Smooth muscle cell (in vitro differentiated cells): ENCODE measurements at regions not wholly inside any gene's neighbourhood (a gene's known extent, or its start where the extent isn't known, plus 50 kb on each side); places are given as distances from the start of the nearest gene placed in this dataset.

ENCODE experiments used
- DNase-seq: peaks from one replicate; lab custom pipeline; 2025; ENCODE audit not compliant: unreplicated experiment; lab: John Stamatoyannopoulos, UW
- H2AFZ ChIP-seq: fragments of 200-600 bp; sonication (generic); 2 replicates; pipeline ENCODE4 v1.6.0; 2016; ENCODE audit warnings: antibody characterized with exemption, low read depth, mild to moderate bottlenecking
- H3F3A ChIP-seq: fragments of 200-600 bp; sonication (generic); 2 replicates; pipeline ENCODE4 v1.6.0; 2017; ENCODE audit warnings: antibody characterized with exemption, low read depth
- H3K27ac ChIP-seq: fragments of 200-600 bp; sonication (generic); 2 replicates; pipeline ENCODE4 v1.5.1; 2016; ENCODE audit warnings: low read depth, mild to moderate bottlenecking
- H3K27me3 ChIP-seq: fragments of 200-600 bp; sonication (generic); 2 replicates; pipeline ENCODE4 v1.6.1; 2016; ENCODE audit warnings: low read depth, mild to moderate bottlenecking
- H3K36me3 ChIP-seq: fragments of 200-600 bp; sonication (generic); 2 replicates; pipeline ENCODE4 v1.5.1; 2016; ENCODE audit warnings: low read depth
- H3K4me1 ChIP-seq: fragments of 200-600 bp; sonication (generic); 2 replicates; pipeline ENCODE4 v1.5.1; 2016; ENCODE audit warnings: low read depth
- H3K4me2 ChIP-seq: fragments of 200-600 bp; sonication (generic); 2 replicates; pipeline ENCODE4 v1.6.0; 2016; ENCODE audit warnings: mild to moderate bottlenecking
- H3K4me3 ChIP-seq: fragments of 200-600 bp; sonication (generic); 2 replicates; pipeline ENCODE4 v1.5.1; 2016; ENCODE audit warnings: mild to moderate bottlenecking
- H3K79me2 ChIP-seq: fragments of 200-600 bp; sonication (generic); 2 replicates; pipeline ENCODE4 v1.6.0; 2016; ENCODE audit warnings: low read depth, mild to moderate bottlenecking
- H3K9ac ChIP-seq: fragments of 200-600 bp; sonication (generic); 2 replicates; pipeline ENCODE4 v1.6.0; 2016; ENCODE audit warnings: low read depth
- H3K9me3 ChIP-seq: fragments of 200-600 bp; sonication (generic); replicated peaks from 2 replicates; pipeline ENCODE4 v1.5.1; 2016; ENCODE audit warnings: low read depth
- H4K20me1 ChIP-seq: fragments of 200-600 bp; sonication (generic); 2 replicates; pipeline ENCODE4 v1.6.0; 2016; ENCODE audit warnings: low read depth
- WGBS: methylation state at CpG from one replicate; pipeline ENCODE4 v1.1.7; 2016; ENCODE audit warnings: low lambda C conversion rate; 5-methylcytosine and 5-hydroxymethylcytosine counted together
- TF ChIP-seq, protein P1 (sequence below): fragments of 200-600 bp; sonication (generic); IDR thresholded peaks from 2 replicates; pipeline ENCODE4 v1.5.1; 2017; ENCODE audit warnings: borderline replicate concordance, mild to moderate bottlenecking, antibody characterized with exemption; ENCODE audit not compliant: insufficient read depth, poor library complexity, severe bottlenecking

DNA sequence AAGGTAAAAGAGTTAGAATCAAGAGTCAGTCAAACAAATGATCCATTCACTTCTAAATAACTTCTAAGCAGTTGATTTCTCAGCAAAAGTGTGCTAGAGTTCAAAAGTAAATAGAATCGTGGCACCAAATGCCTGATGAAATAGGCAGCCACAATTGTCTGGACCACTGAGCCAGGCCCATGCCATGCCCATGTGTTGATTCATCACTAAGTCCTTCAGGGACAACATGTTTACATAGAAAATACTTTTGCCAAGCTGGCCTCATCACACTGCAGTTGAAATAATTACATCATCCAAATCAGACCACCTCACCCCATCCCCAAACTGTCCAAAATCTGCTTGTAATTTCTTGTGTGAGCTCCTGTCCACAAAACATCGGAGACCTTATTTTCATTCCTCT lies 216.3 kb downstream of the IGSF11 start:
- Histone ChIP-seq H3K4me2 (peak overlapping the region; percentile 28), H3K4me1 (no peaks in the 10 kb centered on the region), H3K27me3 (no peaks in the 10 kb centered on the region), H3K36me3 (no peaks in the 10 kb centered on the region), H3K4me3 (no peak overlapping the region), H4K20me1 (no peaks in the 10 kb centered on the region), H2AFZ (peak overlapping the region; percentile 50), H3K27ac (peak overlapping the region; percentile 63), H3K9me3 (no peaks in the 10 kb centered on the region), H3K79me2 (no peaks in the 10 kb centered on the region), H3K9ac (peak overlapping the region; percentile 38), H3F3A (no peaks in the 10 kb centered on the region)
- TF ChIP-seq, protein P1, sequence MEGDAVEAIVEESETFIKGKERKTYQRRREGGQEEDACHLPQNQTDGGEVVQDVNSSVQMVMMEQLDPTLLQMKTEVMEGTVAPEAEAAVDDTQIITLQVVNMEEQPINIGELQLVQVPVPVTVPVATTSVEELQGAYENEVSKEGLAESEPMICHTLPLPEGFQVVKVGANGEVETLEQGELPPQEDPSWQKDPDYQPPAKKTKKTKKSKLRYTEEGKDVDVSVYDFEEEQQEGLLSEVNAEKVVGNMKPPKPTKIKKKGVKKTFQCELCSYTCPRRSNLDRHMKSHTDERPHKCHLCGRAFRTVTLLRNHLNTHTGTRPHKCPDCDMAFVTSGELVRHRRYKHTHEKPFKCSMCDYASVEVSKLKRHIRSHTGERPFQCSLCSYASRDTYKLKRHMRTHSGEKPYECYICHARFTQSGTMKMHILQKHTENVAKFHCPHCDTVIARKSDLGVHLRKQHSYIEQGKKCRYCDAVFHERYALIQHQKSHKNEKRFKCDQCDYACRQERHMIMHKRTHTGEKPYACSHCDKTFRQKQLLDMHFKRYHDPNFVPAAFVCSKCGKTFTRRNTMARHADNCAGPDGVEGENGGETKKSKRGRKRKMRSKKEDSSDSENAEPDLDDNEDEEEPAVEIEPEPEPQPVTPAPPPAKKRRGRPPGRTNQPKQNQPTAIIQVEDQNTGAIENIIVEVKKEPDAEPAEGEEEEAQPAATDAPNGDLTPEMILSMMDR, result no peak
- WGBS, result 70% methylated on average over 2 of the region's 2 CpGs
- no peak for DNase-seq

DNA sequence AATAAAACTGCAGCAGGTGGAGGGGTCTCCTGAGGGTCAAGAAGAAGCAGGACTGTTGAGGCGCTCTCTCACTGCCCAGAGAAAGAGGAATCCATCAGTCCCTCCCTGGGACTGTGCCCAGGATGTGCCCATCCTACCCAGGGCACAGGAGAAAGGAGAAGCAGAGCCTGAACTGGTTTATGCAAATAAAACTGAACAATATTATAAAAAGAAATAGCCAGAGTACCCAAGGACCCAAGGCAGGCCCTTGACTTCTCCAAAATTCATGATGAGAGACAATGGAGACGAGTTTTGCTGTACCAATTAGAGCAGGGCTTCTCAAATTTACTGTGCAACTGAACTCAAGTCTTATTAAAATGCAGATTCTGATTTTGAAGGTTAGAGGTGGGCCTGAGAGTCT lies 211.0 kb downstream of the IGSF11 start:
- TF ChIP-seq, protein P1, result no peak
- DNase-seq, result no peak
- no peaks in the 10 kb centered on the region for H4K20me1 ChIP-seq
- no peaks in the 10 kb centered on the region for H3K27me3 ChIP-seq
- no peaks in the 10 kb centered on the region for H3F3A ChIP-seq
- no peak overlapping the region for H3K9ac ChIP-seq
- no peaks in the 10 kb centered on the region for H3K36me3 ChIP-seq
- no peaks in the 10 kb centered on the region for H3K79me2 ChIP-seq
- H3K4me1 ChIP-seq, result no peaks in the 10 kb centered on the region
- H3K4me2 ChIP-seq, result no peak overlapping the region
- 85% methylated on average over 2 of the region's 2 CpGs for WGBS
- H3K27ac ChIP-seq, result no peak overlapping the region
- no peak overlapping the region for H2AFZ ChIP-seq
- H3K4me3 ChIP-seq, result no peak overlapping the region
- no peaks in the 10 kb centered on the region for H3K9me3 ChIP-seq

DNA sequence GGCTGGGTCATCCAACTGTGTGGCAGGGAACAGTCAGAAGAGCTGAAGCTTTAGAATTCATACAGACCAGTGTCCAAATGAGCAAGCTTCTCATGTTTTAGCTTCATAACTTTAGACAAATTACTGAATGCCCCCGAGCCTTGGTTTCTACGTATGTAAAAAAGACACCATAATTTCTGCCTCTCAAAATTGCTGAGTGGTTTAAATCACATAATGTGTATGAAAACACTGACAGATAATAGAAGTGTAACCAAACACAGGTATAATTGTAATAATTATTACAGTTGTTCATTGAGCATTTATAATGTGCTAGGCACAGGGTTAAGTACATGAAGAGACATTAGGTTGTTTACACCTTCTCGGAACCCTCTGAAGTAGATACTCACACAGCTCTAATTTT lies 207.2 kb downstream of the IGSF11 start:
- Histone ChIP-seq H3F3A (no peaks in the 10 kb centered on the region), H3K79me2 (no peaks in the 10 kb centered on the region), H3K9ac (no peak overlapping the region), H3K4me1 (no peaks in the 10 kb centered on the region), H3K27ac (no peak overlapping the region), H3K36me3 (no peaks in the 10 kb centered on the region), H3K27me3 (no peaks in the 10 kb centered on the region), H2AFZ (no peak overlapping the region), H4K20me1 (no peaks in the 10 kb centered on the region), H3K9me3 (no peaks in the 10 kb centered on the region), H3K4me2 (no peak overlapping the region), H3K4me3 (no peak overlapping the region)
- TF ChIP-seq, protein P1, result no peak
- WGBS, result 91% methylated on average over 3 of the region's 3 CpGs
- no peak for DNase-seq

DNA sequence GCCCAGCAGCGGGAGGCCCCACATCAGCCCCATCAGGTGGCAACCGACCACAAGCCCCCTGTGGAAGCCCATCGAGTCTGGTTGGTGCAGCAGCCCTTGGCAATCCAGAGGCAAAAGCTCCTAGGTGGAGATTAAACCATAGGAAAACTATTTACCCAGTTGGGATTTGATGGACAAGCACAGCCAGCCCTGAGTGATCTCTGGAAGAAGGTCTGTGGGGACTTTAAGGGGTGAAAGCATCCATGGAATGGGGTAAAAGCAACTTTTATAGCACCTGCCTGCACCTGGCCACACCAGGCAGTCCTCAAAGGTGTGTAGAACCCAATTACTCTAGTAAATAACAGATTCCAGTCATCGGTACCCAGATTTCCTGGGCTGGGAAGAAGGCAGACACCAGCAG lies 206.3 kb downstream of the IGSF11 start:
- Histone ChIP-seq H3K4me1 (no peaks in the 10 kb centered on the region), H4K20me1 (no peaks in the 10 kb centered on the region), H3K4me2 (no peak overlapping the region), H3K4me3 (no peak overlapping the region), H3K9me3 (no peaks in the 10 kb centered on the region), H3K27me3 (no peaks in the 10 kb centered on the region), H3F3A (no peaks in the 10 kb centered on the region), H3K27ac (no peak overlapping the region), H2AFZ (no peak overlapping the region), H3K9ac (no peak overlapping the region), H3K79me2 (no peaks in the 10 kb centered on the region), H3K36me3 (no peaks in the 10 kb centered on the region)
- TF ChIP-seq, protein P1, result no peak
- WGBS, result 97% methylated on average over 4 of the region's 4 CpGs
- no peak for DNase-seq
